Daoy (cell line): ENCODE measurements at regions not wholly inside any gene's neighbourhood (a gene's known extent, or its start where the extent isn't known, plus 50 kb on each side); places are given as distances from the start of the nearest gene placed in this dataset.
"Not testable (repeated sequence)": the region's sequence is repeated elsewhere in the genome, so short reads cannot be mapped to it uniquely, and the experiment has no call there.

Source experiments
- DNase-seq: peaks from one replicate; pipeline ENCODE4 v3.0.0-alpha.2; 2015; ENCODE audit warnings: low read depth

- no peak for DNase-seq
Measured at GRCh38 chr13:90591260-90591926, 756.1 kb upstream of the MIR17HG start.

- no peak for DNase-seq
Measured at GRCh38 chr13:90591927-90592268, 755.6 kb upstream of the MIR17HG start.

GRCh38 chr13:90592943-90593342 lies 754.5 kb upstream of the MIR17HG start:
- no peak for DNase-seq

- DNase-seq, result no peak
Measured at GRCh38 chr13:90594681-90595080, 752.8 kb upstream of the MIR17HG start.

GRCh38 chr13:90605664-90606063 lies 741.8 kb upstream of the MIR17HG start:
- DNase-seq, result no peak

- not testable (repeated sequence) for DNase-seq
Measured at GRCh38 chr13:90606921-90607320, 740.6 kb upstream of the MIR17HG start.

GRCh38 chr13:90612391-90612790 lies 735.1 kb upstream of the MIR17HG start:
- no peak for DNase-seq

- no peak for DNase-seq
Measured at GRCh38 chr13:90613076-90613795, 734.3 kb upstream of the MIR17HG start.

GRCh38 chr13:90615236-90615635 lies 732.3 kb upstream of the MIR17HG start:
- no peak for DNase-seq

- DNase-seq, result no peak
Measured at GRCh38 chr13:90615767-90616166, 731.7 kb upstream of the MIR17HG start.

GRCh38 chr13:90618133-90618532 lies 729.4 kb upstream of the MIR17HG start:
- DNase-seq, result no peak

- DNase-seq, result no peak
Measured at GRCh38 chr13:90622541-90622940, 724.9 kb upstream of the MIR17HG start.

- DNase-seq, result no peak
Measured at GRCh38 chr13:90623318-90624011, 724.0 kb upstream of the MIR17HG start.

GRCh38 chr13:90627813-90628212 lies 719.7 kb upstream of the MIR17HG start:
- DNase-seq, result no peak

GRCh38 chr13:90628471-90628870 lies 719.0 kb upstream of the MIR17HG start:
- no peak for DNase-seq

GRCh38 chr13:90630716-90631115 lies 716.8 kb upstream of the MIR17HG start:
- DNase-seq, result no peak

- DNase-seq, result no peak
Measured at GRCh38 chr13:90632184-90632583, 715.3 kb upstream of the MIR17HG start.

- no peak for DNase-seq
Measured at GRCh38 chr13:90633849-90634248, 713.6 kb upstream of the MIR17HG start.

- no peak for DNase-seq
Measured at GRCh38 chr13:90640976-90641375, 706.5 kb upstream of the MIR17HG start.

- DNase-seq, result no peak
Measured at GRCh38 chr13:90641884-90642283, 705.6 kb upstream of the MIR17HG start.

GRCh38 chr13:90645582-90645981 lies 701.9 kb upstream of the MIR17HG start:
- no peak for DNase-seq

GRCh38 chr13:90648497-90648896 lies 699.0 kb upstream of the MIR17HG start:
- DNase-seq, result no peak

- no peak for DNase-seq
Measured at GRCh38 chr13:90652036-90652435, 695.5 kb upstream of the MIR17HG start.
